Liver (tissue), 7 donors: ENCODE measurements at regions not wholly inside any gene's neighbourhood (a gene's known extent, or its start where the extent isn't known, plus 50 kb on each side); places are given as distances from the start of the nearest gene placed in this dataset.

Experiments used
- DNase-seq: peaks from one replicate; pipeline ENCODE4 v3.0.0-alpha.2; 2017; ENCODE audit warnings: low spot score
- H3K27ac ChIP-seq, 2 donors: one replicate each; pipeline ENCODE4 v1.7.0; 2013; ENCODE audit warnings: inconsistent platforms in 2 of 2, low read length in 2 of 2, control low read depth in 1 of 2, low read depth in 1 of 2, mild to moderate bottlenecking in 1 of 2
- H3K27me3 ChIP-seq, 4 donors: one replicate each; pipeline versions ENCODE4 v1.6.1 to v1.7.0; 2013; ENCODE audit warnings: low read length in 3 of 4, inconsistent platforms in 1 of 4, mild to moderate bottlenecking in 1 of 4, moderate library complexity in 1 of 4; ENCODE audit not compliant: control insufficient read depth in 4 of 4, insufficient read depth in 4 of 4
- H3K36me3 ChIP-seq, 4 donors: one replicate each; pipeline versions ENCODE4 v1.6.1 to v1.7.0; 2013; ENCODE audit warnings: low read length in 3 of 4, mild to moderate bottlenecking in 3 of 4, low read depth in 1 of 4, moderate library complexity in 1 of 4; ENCODE audit not compliant: control insufficient read depth in 4 of 4, insufficient read depth in 3 of 4
- H3K4me1 ChIP-seq, 4 donors: one replicate each; pipeline versions ENCODE4 v1.6.1 to v1.7.0; 2013; ENCODE audit warnings: low read length in 3 of 4, mild to moderate bottlenecking in 3 of 4, moderate library complexity in 1 of 4; ENCODE audit not compliant: control insufficient read depth in 4 of 4, insufficient read depth in 4 of 4
- H3K4me3 ChIP-seq, 3 donors: one replicate each; pipeline versions ENCODE4 v1.6.1 to v1.7.0; 2013; ENCODE audit warnings: low read length in 3 of 3, control low read depth in 1 of 3, low read depth in 1 of 3, mild to moderate bottlenecking in 1 of 3
- H3K9ac ChIP-seq, 2 donors: one replicate each; pipeline ENCODE4 v1.7.0; 2013; ENCODE audit warnings: low read length in 2 of 2, mild to moderate bottlenecking in 2 of 2, moderate library complexity in 2 of 2, control low read depth in 1 of 2, low read depth in 1 of 2
- H3K9me3 ChIP-seq, 4 donors: one replicate each; pipeline versions ENCODE4 v1.6.1 to v1.7.0; 2013; ENCODE audit warnings: low read length in 3 of 4; ENCODE audit not compliant: control insufficient read depth in 4 of 4
- ATF3 ChIP-seq: IDR thresholded peaks from 2 replicates; pipeline ENCODE4 v1.6.1; 2016; ENCODE audit warnings: antibody characterized with exemption
- EGR1 ChIP-seq, 2 donors: IDR thresholded peaks; 2 replicates each; pipeline ENCODE4 v1.6.1; 2016 to 2018; ENCODE audit warnings: antibody characterized with exemption in 2 of 2, low read depth in 2 of 2
- FOXA1 ChIP-seq: IDR thresholded peaks from 2 replicates; pipeline ENCODE4 v1.6.1; 2016; ENCODE audit warnings: antibody characterized with exemption
- HNF4A ChIP-seq, 2 donors: conservative IDR thresholded peaks; 2 replicates each; pipeline ENCODE4 v1.6.1; 2016; ENCODE audit warnings: antibody characterized with exemption in 2 of 2, mild to moderate bottlenecking in 2 of 2
- HNF4G ChIP-seq: IDR thresholded peaks from 2 replicates; pipeline ENCODE4 v1.6.1; 2016; ENCODE audit warnings: antibody characterized with exemption
- MAX ChIP-seq: IDR thresholded peaks from 2 replicates; pipeline ENCODE4 v1.6.1; 2016; ENCODE audit warnings: antibody characterized with exemption
- NR2F2 ChIP-seq: IDR thresholded peaks from 2 replicates; pipeline ENCODE4 v1.6.1; 2016; ENCODE audit warnings: antibody characterized with exemption
- RAD21 ChIP-seq, 2 donors: IDR thresholded peaks; 2 replicates each; pipeline ENCODE4 v1.6.1; 2016; ENCODE audit warnings: antibody characterized with exemption in 2 of 2, mild to moderate bottlenecking in 2 of 2
- REST ChIP-seq: IDR thresholded peaks from 2 replicates; pipeline ENCODE4 v1.6.1; 2016; ENCODE audit warnings: antibody characterized with exemption, mild to moderate bottlenecking
- RXRA ChIP-seq, 2 donors: IDR thresholded peaks; 2 replicates each; pipeline ENCODE4 v1.6.1; 2017 to 2018; ENCODE audit warnings: antibody characterized with exemption in 2 of 2, mild to moderate bottlenecking in 1 of 2
- SP1 ChIP-seq: IDR thresholded peaks from 2 replicates; pipeline ENCODE4 v1.6.1; 2018; ENCODE audit warnings: antibody characterized with exemption, mild to moderate bottlenecking
- TAF1 ChIP-seq: conservative IDR thresholded peaks from 2 replicates; pipeline ENCODE4 v1.6.1; 2016; ENCODE audit warnings: antibody characterized with exemption, mild to moderate bottlenecking
- YY1 ChIP-seq: IDR thresholded peaks from 2 replicates; pipeline ENCODE4 v1.6.1; 2016; ENCODE audit warnings: antibody characterized with exemption, mild to moderate bottlenecking
- ZBTB33 ChIP-seq: IDR thresholded peaks from 2 replicates; pipeline ENCODE4 v1.6.1; 2016; ENCODE audit warnings: antibody characterized with exemption
- WGBS: extraction: QIAGEN DNeasy Blood & Tissue Kit; methylation state at CpG from one replicate; pipeline ENCODE4 v1.1.7; 2013; 5-methylcytosine and 5-hydroxymethylcytosine counted together
- donor health status: healthy.
- donor health status: healthy.
- donor health status: healthy.
- donor health status: healthy.

- no peak overlapping the region for H3K9ac ChIP-seq
- no peak overlapping the region for H3K4me3 ChIP-seq
- no peaks in the 10 kb centered on the region for H3K27me3 ChIP-seq
- H3K4me1 ChIP-seq = no peaks in the 10 kb centered on the region
- no peaks in the 10 kb centered on the region for H3K36me3 ChIP-seq
- H3K9me3 ChIP-seq = no peaks in the 10 kb centered on the region
- no peak overlapping the region for H3K27ac ChIP-seq
- 85% methylated on average over 8 of the region's 8 CpGs for WGBS
- no peak for TF ChIP-seq EGR1 (IDR thresholded peaks at IDR 0.05; ENCODE audit: low read depth in 2 of 2)
- no peak for TF ChIP-seq HNF4G
- TF ChIP-seq MAX = no peak
- TF ChIP-seq ZBTB33 = no peak
- TF ChIP-seq NR2F2 = no peak
- DNase-seq = no peak
These were observed 235.0 kb downstream of the CDC5L start for GRCh38 chr6:44622555-44622954.

DNA sequence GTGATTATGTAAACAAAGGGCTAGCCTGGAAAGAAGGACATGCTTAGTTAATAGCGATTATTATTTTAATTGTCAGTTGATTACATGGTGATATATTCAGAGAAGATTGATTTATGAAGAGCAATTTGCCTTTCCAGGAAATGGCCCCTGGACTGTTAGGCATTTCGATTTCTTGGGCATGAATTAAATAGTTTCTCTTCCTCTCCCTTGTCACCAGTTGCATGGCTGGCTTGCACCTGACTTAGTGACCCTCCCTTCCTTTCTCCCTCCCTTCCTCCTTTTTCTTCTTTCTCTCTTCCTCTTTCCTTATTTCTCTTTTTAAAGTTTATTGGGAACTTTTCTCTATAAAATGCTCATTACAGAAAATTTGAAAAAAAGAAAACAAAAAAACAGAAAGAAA is 235.4 kb downstream of the CDC5L start:
- H3K4me1 ChIP-seq = no peaks in the 10 kb centered on the region
- no peaks in the 10 kb centered on the region for H3K9me3 ChIP-seq
- H3K27ac ChIP-seq = no peak overlapping the region
- no peak overlapping the region for H3K4me3 ChIP-seq
- TF ChIP-seq NR2F2 (no peak), YY1 (no peak), RAD21 (IDR thresholded peaks at IDR 0.05) (no peak), RXRA (IDR thresholded peaks at IDR 0.05) (no peak), TAF1 (no peak), ATF3 (no peak), FOXA1 (no peak)
- no peaks in the 10 kb centered on the region for H3K27me3 ChIP-seq
- no peaks in the 10 kb centered on the region for H3K36me3 ChIP-seq
- no peak overlapping the region for H3K9ac ChIP-seq
- no peak for DNase-seq
- WGBS = 75% methylated on average over 2 of the region's 2 CpGs

DNA sequence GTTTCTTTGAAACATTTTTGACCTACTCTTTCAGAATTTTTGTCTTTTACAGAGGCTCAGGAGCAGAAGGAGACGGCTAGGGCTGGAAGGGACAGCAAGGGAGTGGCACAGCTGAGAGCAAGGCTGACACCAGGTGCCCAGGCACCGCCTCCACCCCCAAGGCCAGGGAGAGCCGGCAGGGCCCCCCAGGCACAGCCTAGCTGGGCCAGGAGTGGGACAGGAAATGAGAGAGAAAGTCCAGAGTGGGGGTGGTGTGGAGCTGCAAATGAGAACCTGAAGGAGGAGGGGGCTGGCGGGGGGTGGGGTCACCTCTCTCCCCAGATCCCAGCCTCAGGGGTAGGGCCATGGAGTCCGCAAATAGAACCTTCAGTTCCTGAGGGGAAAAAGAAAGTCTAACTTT is 236.7 kb downstream of the CDC5L start:
- Histone ChIP-seq H3K4me3 (no peak overlapping the region), H3K27me3 (no peaks in the 10 kb centered on the region), H3K4me1 (no peaks in the 10 kb centered on the region), H3K9me3 (no peaks in the 10 kb centered on the region), H3K27ac (no peak overlapping the region), H3K9ac (no peak overlapping the region), H3K36me3 (no peaks in the 10 kb centered on the region)
- TF ChIP-seq NR2F2 = no peak
- no peak for TF ChIP-seq HNF4A (conservative IDR thresholded peaks at IDR 0.05)
- no peak for DNase-seq
- WGBS = 77% methylated on average over 5 of the region's 5 CpGs

- Histone ChIP-seq H3K27ac (no peak overlapping the region), H3K4me3 (no peak overlapping the region), H3K4me1 (no peaks in the 10 kb centered on the region), H3K9ac (no peak overlapping the region), H3K27me3 (no peaks in the 10 kb centered on the region), H3K36me3 (no peaks in the 10 kb centered on the region), H3K9me3 (no peaks in the 10 kb centered on the region)
- no peak for DNase-seq
- 81% methylated on average over 8 of the region's 8 CpGs for WGBS
- TF ChIP-seq ZBTB33 (no peak), RAD21 (IDR thresholded peaks at IDR 0.05) (no peak), SP1 (no peak), REST (no peak), NR2F2 (no peak)
These were observed 237.5 kb downstream of the CDC5L start for GRCh38 chr6:44624936-44625573.
